ENCODE measurements at regions not wholly inside any gene's neighbourhood (a gene's known extent, or its start where the extent isn't known, plus 50 kb on each side); places are given as distances from the start of the nearest gene placed in this dataset.

- TF ChIP-seq ZNF341 (tag by site-specific recombination; IDR thresholded peaks at IDR 0.05; ENCODE audit: low read depth) = no peak
- no peak for TF ChIP-seq FEZF1 (tag by site-specific recombination; IDR thresholded peaks at IDR 0.05)
- TF ChIP-seq SETDB1 (IDR thresholded peaks at IDR 0.05; ENCODE audit: insufficient read length, low read length) = no peak
Observed at GRCh38 chr10:2049560-2049959, 312.2 kb upstream of the ADARB2 start.
